ENCODE measurements at regions not wholly inside any gene's neighbourhood (a gene's known extent, or its start where the extent isn't known, plus 50 kb on each side); places are given as distances from the start of the nearest gene placed in this dataset.

GRCh38 chr5:133882846-133883245, 85.6 kb downstream of the C5orf15 start (continued):
- no peak for TF ChIP-seq CHD7 (IDR thresholded peaks at IDR 0.05; ENCODE audit: insufficient replicate concordance, low read length)
- no peak for TF ChIP-seq RXRA (IDR thresholded peaks at IDR 0.05; ENCODE audit: insufficient read depth, low read depth, low read length)
- no peak for TF ChIP-seq KDM5A (IDR thresholded peaks at IDR 0.05; ENCODE audit: low read length)
- TF ChIP-seq PHF8 (conservative IDR thresholded peaks at IDR 0.05; ENCODE audit: low read depth, low read length) = no peak
- TF ChIP-seq CBX8 (IDR thresholded peaks at IDR 0.05; ENCODE audit: borderline replicate concordance, low read depth, low read length) = no peak
- TF ChIP-seq BCL11A (IDR thresholded peaks at IDR 0.05; ENCODE audit: low read depth in 2 of 2, low read length in 2 of 2) = no peak
- no peak for TF ChIP-seq SIN3A (conservative IDR thresholded peaks at IDR 0.05 in 1 of 2, IDR thresholded peaks at IDR 0.05 in 1 of 2; ENCODE audit: low read depth in 1 of 2, low read length in 2 of 2)
- no peak for TF ChIP-seq NRF1 (IDR thresholded peaks at IDR 0.05; ENCODE audit: low read depth, low read length)
- TF ChIP-seq CBX5 (IDR thresholded peaks at IDR 0.05; ENCODE audit: low read depth, low read length) = no peak
- TF ChIP-seq POU5F1 (IDR thresholded peaks at IDR 0.05; ENCODE audit: low read depth, low read length) = no peak
